K562 (cell line): ENCODE measurements at regions not wholly inside any gene's neighbourhood (a gene's known extent, or its start where the extent isn't known, plus 50 kb on each side); places are given as distances from the start of the nearest gene placed in this dataset.

Source experiments
- ATF6 ChIP-seq: sonication (generic); formaldehyde crosslinking; IDR thresholded peaks from 2 replicates; pipeline ENCODE4 v1.4.0; 2020; ENCODE audit warnings: mild to moderate bottlenecking, missing genetic modification reagents
- REST ChIP-seq, 2 experiments: fragments of 450-650 bp; formaldehyde crosslinking in 1 of 2; IDR thresholded peaks; 2 replicates each; pipeline versions ENCODE4 v1.4.0 to v1.6.1; 2014 to 2020; ENCODE audit warnings: mild to moderate bottlenecking in 2 of 2, borderline replicate concordance in 1 of 2, low read depth in 1 of 2
- SRF ChIP-seq, 2 experiments: fragments of 250-450, 450-650 bp in 1 of 2; sonication (Bioruptor Pico) in 1 of 2; sonication (generic) in 1 of 2; formaldehyde crosslinking; IDR thresholded peaks; 2 replicates each; pipeline versions ENCODE4 v1.5.0 to v1.5.1; 2020 to 2022; ENCODE audit warnings: mild to moderate bottlenecking in 1 of 2, missing genetic modification reagents in 1 of 2
- ZNF407 ChIP-seq: fragments of 450-650 bp; IDR thresholded peaks from 2 replicates; pipeline ENCODE4 v1.6.1; 2016; ENCODE audit warnings: low read depth

- TF ChIP-seq ZNF407 (no peak), SRF (CRISPR knock-in tag; IDR thresholded peaks at IDR 0.05) (peak in 1 of 2 experiments; percentile 14; a peak in 1 of 4 replicates), REST (IDR thresholded peaks at IDR 0.05; ENCODE audit: borderline replicate concordance) (peak; percentile 99), REST (CRISPR knock-in tag; IDR thresholded peaks at IDR 0.05; ENCODE audit: low read depth) (peak; percentile 94), ATF6 (CRISPR knock-in tag) (0 out of 2 replicates have a peak, but pooled peaks have one; percentile 58)
Measured at GRCh38 chr7:130865408-130866236, 131.6 kb upstream of the KLF14 start (continued).
